ENCODE measurements at regions not wholly inside any gene's neighbourhood (a gene's known extent, or its start where the extent isn't known, plus 50 kb on each side); places are given as distances from the start of the nearest gene placed in this dataset.
"Not testable (repeated sequence)": the region's sequence is repeated elsewhere in the genome, so short reads cannot be mapped to it uniquely, and the experiment has no call there.

DNA sequence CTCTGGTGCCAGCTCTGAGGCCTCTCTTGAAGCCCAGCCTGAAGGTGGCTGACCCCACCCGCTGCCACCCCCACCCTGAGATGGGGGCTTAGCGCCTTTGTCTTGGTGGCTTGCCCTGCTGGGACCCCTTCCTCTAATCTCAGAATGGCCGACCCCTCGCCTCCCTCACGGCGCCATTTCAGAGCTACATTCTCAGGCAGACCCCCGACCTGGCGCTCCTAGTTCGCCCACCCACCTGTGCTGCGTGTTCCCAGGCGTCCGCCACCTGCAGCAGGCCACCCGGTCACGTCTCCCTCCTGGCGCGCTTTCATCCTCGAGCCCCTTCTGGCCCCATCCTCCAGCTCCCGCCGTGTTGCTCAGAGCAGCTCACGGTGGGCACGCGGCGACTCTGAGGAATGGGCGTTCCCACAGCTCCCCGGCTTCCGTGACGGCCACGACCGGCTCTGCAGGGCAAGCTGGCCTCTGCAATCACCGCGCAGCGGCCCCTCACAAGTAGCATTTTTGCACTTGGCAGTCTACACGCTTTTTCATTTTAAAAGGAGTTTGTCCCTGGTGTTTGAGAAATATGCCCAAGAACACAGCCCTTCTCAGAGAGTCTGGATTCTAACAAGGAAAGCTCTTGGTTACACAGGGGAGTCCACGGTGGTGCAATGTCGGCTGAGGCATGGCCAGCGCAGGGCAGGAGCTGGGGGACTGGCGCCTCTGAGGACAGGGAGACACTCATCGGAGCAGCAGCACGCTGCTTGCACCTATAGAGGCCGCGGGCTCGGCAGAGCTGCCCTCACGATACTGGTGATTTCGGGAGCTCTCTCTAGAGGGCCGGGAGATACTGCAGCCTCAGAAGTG, 105.7 kb upstream of the C14orf180 start:
- no peak for DNase-seq

GRCh38 chr14:104474495-104475213, 104.9 kb upstream of the C14orf180 start:
- DNase-seq, result no peak

DNA sequence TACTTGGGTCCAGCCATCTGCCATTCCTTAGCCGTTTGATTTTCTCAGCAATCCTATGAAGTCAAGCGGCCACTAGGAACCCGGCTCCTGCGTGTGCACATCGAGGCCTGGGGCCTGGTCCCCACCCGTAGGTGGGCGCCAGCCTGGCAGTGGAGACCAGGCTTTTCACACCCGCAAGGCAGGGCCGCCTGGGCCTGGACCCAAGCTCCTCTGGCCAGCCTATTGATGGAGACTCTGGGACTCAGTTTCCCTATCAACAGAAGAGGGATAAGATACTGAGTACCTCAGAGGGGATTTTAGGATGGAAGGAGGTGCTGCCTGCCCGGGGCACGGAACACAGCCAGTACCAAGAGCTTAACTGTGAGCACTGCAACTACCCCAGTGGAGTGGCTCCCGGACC, 104.3 kb upstream of the C14orf180 start:
- DNase-seq, result no peak

DNA sequence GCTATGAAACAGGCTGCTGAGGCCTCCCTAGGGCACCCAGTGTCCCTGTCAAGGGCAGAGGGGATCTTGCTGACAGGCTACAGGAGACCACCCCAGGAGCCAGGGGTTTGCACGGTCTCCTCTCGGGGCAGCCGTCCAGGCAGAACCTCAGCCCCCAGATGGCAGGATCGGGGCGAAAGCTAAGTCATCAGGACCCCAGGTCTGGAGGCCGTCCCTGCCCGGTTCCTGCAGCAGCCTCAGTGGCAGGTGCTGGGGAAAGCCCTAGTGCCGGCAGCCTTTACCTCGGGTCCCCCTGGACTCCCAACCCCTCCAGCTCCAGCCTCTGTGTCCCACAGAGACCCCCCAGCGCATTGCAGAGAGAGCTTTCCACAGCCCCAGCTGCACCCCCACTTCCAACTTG, 103.8 kb upstream of the C14orf180 start:
- DNase-seq, result no peak

DNA sequence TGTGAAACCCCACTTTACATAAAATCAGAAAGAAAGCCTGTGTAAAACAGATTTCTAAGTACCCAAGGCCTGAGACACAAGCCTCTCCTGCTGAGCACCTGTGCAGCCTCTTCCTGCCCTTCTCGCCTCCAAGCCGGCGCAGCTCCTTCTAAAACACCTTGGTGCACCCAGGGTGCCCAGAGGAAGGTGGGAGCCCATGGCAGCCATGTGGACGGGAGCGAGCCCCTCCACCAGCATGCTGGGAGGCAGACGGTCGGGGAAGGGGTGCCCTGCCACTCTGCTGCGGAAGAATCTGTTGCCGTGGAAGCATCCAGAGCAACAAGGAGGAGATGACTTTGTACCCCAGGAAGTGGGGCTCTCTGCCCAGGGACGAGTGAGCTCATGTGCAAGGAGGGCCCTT, 103.1 kb upstream of the C14orf180 start:
- DNase-seq, result no peak

DNA sequence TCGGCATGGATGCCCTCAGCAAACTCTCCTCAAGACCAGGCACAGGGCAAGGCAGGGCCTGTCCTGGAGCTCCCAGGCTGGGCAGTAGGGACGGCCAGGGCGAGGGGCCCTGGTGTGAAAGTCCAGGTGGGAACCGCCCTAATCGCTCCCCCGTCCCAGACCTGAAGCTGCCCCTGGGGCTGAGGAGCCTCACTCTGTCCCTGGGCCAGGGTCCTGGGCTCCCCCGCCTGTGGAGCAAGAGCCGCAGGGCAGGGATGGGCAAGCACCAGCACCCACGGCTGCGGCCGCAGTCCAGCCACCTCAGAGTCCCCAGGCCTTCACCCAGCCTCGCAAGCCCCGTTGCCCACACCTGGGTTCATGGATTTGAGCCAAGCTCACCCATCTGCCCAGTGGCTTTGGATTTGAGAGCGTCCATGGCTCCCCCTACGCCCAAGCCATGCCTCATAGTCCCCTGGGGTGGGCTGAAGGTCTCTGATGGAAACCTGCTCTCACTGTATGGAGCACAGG, 102.4 kb upstream of the C14orf180 start:
- DNase-seq, result no peak

DNA sequence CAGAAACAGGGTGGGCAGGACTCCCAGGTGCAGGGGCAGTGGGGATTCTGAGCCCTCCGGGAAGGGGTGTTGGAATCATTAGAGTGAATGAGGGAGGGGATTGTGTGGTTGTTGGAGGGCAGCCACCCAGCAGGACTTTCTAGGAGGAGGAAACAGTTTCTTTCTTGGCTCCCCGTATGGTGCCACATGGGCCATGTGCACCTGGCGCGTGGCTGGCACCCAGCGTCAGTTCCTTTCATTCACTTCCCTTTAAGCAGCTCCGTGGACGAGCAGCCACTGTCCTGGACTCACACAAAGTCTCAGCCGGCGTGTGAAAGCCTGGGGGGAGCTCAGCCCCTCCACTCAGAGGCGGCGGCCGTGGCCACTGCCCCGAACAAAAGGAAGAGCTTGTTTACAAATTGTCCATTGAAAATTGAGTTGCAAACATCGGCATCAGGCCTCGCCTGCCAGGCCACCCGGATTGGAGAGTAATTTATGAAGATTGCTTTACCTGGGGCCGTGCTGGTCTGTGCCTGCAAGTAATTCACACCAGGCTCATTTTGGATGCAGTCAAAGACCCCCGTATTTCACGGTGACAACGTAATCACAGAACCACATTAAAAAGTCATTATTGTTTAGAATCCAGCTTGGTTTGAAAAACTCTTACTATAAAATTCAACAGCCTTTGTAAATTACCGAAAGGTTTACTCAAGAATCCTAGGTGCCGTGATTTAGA, 101.7 kb upstream of the C14orf180 start:
- no peak for DNase-seq

- DNase-seq, result no peak
These were observed 100.9 kb upstream of the C14orf180 start for GRCh38 chr14:104478656-104479055.

- no peak for DNase-seq
These were observed 99.7 kb upstream of the C14orf180 start for GRCh38 chr14:104479901-104480300.

- DNase-seq, result no peak
These were observed 98.2 kb upstream of the C14orf180 start for GRCh38 chr14:104481323-104481722.

DNA sequence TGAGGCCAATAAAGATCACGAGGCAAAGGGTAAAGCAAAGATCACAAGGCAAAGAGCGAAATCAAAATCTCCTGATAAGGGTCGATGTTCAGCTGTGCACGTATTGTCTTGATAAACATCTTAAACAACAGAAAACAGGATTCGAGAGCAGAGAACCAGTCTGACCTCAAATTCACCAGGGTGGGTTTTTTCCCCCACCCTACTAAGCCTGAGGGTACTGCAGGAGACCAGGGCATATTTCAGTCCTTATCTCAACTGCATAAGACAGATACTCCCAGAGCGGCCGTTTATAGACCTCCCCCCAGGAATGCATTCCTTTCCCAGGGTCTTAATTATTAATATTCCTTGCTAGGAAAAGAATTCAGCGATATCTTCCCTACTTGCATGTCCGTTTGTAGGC, 97.5 kb upstream of the C14orf180 start:
- not testable (repeated sequence) for DNase-seq

DNA sequence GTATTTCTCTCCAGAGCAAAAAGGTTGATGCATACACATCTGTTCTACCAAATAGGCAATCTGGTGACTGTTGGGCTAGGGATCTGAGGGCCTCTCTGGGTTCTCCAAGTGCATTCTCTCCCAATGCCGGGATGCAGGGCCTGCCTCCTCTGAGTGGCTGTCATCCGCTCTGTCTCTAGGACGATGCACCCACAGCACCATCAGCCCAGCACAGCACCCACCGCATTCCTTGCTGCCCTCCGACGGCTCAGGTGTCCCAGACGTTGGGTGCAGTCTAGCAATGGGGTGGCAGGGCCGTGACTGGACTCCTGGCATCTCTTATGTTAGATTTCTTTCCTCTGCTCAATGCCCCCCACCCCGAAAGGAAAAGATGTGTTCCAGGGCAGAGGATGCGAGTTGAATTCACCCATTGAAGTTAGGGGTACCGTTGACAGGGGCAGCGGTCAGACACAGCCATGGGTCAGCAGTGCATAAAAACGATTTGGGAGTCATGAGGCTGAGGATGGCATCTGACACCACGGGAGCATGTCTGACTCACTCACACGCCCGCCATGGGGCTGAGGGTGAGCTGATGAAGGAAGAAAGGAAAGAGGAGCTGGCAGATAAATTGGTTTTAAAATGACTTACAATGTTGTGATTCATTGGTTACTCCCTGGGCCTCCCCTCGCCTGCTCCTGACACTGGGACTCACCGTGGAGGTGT, 93.2 kb upstream of the C14orf180 start:
- no peak for DNase-seq

DNA sequence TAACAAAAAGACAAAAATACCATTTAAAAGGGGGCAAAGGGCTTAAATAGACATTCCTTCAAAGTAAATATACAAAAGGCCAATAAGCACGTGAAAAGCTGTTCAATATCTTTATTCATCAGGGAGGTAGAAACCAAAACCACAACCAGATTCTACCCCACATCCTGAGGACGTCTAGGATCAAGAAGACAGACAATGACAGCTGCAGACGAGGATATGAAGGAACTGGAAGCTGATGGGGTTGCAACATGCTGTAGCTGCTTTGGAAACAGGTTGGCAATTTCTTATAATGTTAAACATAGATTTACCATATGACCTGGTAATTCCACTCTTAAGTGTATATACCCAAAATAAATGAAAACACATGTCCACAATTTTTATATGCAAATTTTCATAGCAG, 85.1 kb upstream of the C14orf180 start:
- no peak for DNase-seq

DNA sequence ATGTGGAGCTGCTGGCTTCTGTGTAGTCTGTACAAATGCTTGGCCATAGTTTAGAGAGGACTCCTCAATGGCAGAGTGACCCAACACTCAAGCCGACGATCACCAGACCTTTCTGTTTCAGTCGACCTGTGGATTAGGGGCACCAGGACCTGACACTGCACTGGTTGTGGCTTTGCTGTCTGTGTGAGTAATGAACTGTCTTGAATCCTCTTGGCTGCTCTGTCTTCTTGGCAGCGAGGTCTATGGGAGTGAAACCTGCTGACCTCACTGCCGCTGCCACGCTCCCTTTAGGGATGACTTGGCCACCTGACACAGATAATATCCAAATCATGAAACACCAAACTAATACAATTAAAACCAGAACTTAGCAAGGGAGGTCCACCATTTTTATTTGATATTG, 83.5 kb upstream of the C14orf180 start:
- no peak for DNase-seq

DNA sequence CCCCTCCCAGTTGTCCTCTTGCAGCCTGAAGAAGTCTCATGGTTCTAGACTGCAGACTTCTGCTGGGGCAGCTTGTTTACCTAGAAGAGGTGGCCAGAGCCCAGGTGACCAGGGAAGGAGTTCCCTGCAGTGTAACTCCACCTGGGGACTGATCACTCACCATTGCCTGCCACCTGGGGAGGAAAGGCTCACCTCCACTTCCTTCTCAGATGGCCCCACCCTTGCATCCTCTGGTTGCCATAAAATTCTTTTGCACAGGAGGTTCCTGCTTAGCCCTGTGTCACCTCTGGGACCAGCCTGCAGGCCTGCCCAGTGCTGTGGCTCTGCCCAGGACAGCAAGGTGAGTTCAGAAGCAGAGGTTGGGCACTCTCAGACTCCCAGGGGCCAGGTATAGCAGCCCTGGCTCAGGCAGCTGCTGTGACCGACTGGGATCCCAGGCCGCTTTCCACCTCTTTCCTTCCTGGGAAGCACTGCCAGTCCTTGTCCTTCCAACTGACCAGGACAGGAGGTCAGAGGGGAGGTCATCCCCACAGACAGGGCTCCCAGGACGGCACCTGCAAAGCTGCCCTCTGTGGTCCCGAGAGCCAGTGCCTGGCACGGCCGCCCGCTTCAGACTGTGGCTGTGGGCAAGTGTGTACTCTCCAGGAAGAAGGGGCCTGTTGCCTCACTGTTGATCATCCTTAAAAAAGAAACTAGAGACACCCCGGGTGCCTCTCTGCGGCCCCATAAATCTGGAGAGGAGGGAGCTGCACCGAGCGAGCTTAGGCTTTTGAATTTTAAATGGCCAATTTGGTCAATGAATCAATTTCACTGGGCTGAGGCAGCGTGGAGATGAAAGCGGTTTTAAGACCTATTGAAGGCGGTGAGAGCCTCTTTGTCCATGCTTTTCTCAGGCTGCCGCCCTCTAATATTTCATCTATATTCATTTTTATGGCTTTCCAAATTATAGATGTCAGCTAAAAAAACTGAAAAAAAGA, 79.5 kb upstream of the C14orf180 start:
- DNase-seq, result no peak

DNA sequence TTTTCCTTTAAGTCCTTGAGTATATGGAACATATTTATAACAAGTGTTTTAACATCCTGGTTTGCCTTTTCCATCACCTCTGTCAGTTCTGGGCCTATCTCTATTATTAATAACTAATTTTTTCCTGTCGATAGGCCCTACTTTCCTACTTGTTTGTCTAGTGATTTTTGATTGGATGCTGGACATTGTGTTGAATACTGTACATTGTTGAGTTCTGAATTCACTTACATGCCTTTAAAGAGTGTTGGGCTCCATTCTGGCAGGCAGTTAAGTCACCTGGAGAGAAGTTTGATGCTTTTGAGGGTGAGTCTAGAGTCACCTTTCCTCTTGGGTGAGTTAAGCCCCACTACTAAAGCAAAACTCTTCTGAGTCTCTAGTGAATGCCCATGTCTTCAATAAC, 77.5 kb upstream of the C14orf180 start:
- no peak for DNase-seq

GRCh38 chr14:104503691-104504090, 75.9 kb upstream of the C14orf180 start:
- DNase-seq, result no peak

DNA sequence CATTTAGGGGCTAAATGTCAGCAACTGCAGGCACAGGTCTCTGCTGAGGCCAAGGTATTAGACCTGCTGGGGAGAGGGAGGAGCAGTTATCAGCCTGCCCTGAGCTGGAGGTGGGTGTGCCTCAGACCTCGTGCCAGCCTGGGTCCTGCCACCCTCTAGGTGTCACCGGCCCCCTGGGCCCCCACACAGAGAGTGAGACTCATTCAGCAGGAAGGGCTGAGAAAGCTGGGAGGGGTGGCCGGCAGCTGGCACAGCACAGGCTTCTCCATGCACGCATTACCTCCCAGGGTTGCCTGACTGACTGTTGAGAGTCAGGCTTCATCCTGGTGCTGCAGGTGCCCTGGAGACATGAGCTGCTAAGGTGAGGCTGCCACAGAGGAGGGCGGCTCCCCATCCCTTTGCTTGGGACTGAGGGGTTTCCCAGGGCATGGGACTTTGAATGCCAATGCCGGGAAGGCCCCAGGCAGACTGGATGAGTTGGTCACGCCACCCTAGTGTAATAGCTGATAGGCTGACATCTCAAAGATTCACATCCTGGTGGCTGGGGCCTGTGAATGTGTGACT, 75.3 kb upstream of the C14orf180 start:
- DNase-seq, result no peak

GRCh38 chr14:104505085-104506074, 74.2 kb upstream of the C14orf180 start:
- DNase-seq, result no peak

Measured in activated CD4-positive, alpha-beta T cell treated with anti-CD3 and anti-CD28 coated beads, Interleukin-2, amount 50 U/mL, for 4 hours (primary cell).